PC-9 (cell line): ENCODE measurements at regions not wholly inside any gene's neighbourhood (a gene's known extent, or its start where the extent isn't known, plus 50 kb on each side); places are given as distances from the start of the nearest gene placed in this dataset.

ENCODE experiments used
- BruUV-seq: library from RNA; stranded (reverse); fragments of 400-500 nt; replicated peaks from 2 replicates; lab custom pipeline; 2021; lab: Mats Ljungman, UMichigan
- CTCF ChIA-PET: fragments of 300-600 bp; sonication (Branson Sonifier 250); formaldehyde crosslinking; loops from one replicate; lab custom pipeline; 2022; ENCODE audit warnings: antibody characterized with exemption; lab: Charles Lee
- POLR2A ChIA-PET: fragments of 300-600 bp; sonication (Branson Sonifier 250); formaldehyde crosslinking; loops from one replicate; lab custom pipeline; 2022; ENCODE audit warnings: antibody characterized with exemption; ENCODE audit not compliant: unreplicated experiment; lab: Charles Lee
- DNase-seq, 2 experiments: peaks; one replicate each; pipeline versions ENCODE4 v3.0.0 to v3.0.0-alpha.2; 2015 to 2022; ENCODE audit warnings: mixed read lengths in 1 of 2
- H2AFZ ChIP-seq: fragments of 200-600 bp; sonication (generic); 2 replicates; pipeline ENCODE4 v1.8.1; 2017; ENCODE audit warnings: antibody characterized with exemption
- H3F3A ChIP-seq: fragments of 200-600 bp; sonication (generic); 2 replicates; pipeline ENCODE4 v1.8.1; 2017; ENCODE audit warnings: antibody characterized with exemption, mild to moderate bottlenecking, low read depth; ENCODE audit not compliant: insufficient read depth
- H3K27ac ChIP-seq: fragments of 200-600 bp; sonication (generic); 2 replicates; pipeline ENCODE4 v1.6.1; 2016; ENCODE audit warnings: mixed run types
- H3K27me3 ChIP-seq: fragments of 200-600 bp; sonication (generic); 2 replicates; pipeline ENCODE4 v1.6.1; 2016; ENCODE audit warnings: low read depth, mixed run types; ENCODE audit not compliant: insufficient read depth
- H3K36me3 ChIP-seq: fragments of 200-600 bp; sonication (generic); 2 replicates; pipeline ENCODE4 v1.6.1; 2016; ENCODE audit warnings: low read depth, mixed run types
- H3K4me1 ChIP-seq: fragments of 200-600 bp; sonication (generic); replicated peaks from 2 replicates; pipeline ENCODE4 v1.6.1; 2016; ENCODE audit warnings: mixed run types; ENCODE audit not compliant: insufficient read depth
- H3K4me2 ChIP-seq: fragments of 200-600 bp; sonication (generic); 2 replicates; pipeline ENCODE4 v1.6.1; 2017; ENCODE audit warnings: mixed run types
- H3K4me3 ChIP-seq: fragments of 200-600 bp; sonication (generic); 2 replicates; pipeline ENCODE4 v1.6.1; 2016; ENCODE audit warnings: mixed run types
- H3K79me2 ChIP-seq: fragments of 200-600 bp; sonication (generic); 2 replicates; pipeline ENCODE4 v1.6.1; 2017; ENCODE audit warnings: low read depth, mixed run types
- H3K9me2 ChIP-seq: fragments of 200-600 bp; sonication (generic); 2 replicates; pipeline ENCODE4 v1.8.1; 2017; ENCODE audit warnings: mild to moderate bottlenecking; ENCODE audit not compliant: insufficient read depth
- H3K9me3 ChIP-seq: fragments of 200-600 bp; sonication (generic); 2 replicates; pipeline ENCODE4 v1.8.1; 2016; ENCODE audit warnings: low read depth; ENCODE audit not compliant: insufficient read depth
- H4K20me1 ChIP-seq: fragments of 200-600 bp; sonication (generic); 2 replicates; pipeline ENCODE4 v1.8.1; 2017; ENCODE audit not compliant: insufficient read depth
- EZH2 ChIP-seq: fragments of 200-600 bp; sonication (generic); IDR thresholded peaks from 2 replicates; pipeline ENCODE4 v1.8.0; 2017; ENCODE audit warnings: antibody characterized with exemption, low read depth
- intact Hi-C: fragments of 100-400 bp; cut with micrococcal nuclease; formaldehyde crosslinking; loops from one replicate; pipeline ENCODE4 v1.10.0; 2022; ENCODE audit not compliant: unreplicated experiment
- TF ChIP-seq, protein P1 (sequence below): fragments of 200-600 bp; sonication (generic); conservative IDR thresholded peaks from 2 replicates; pipeline ENCODE4 v1.6.1; 2017; ENCODE audit warnings: mixed run types, antibody characterized with exemption, mild to moderate bottlenecking, moderate library complexity

DNA sequence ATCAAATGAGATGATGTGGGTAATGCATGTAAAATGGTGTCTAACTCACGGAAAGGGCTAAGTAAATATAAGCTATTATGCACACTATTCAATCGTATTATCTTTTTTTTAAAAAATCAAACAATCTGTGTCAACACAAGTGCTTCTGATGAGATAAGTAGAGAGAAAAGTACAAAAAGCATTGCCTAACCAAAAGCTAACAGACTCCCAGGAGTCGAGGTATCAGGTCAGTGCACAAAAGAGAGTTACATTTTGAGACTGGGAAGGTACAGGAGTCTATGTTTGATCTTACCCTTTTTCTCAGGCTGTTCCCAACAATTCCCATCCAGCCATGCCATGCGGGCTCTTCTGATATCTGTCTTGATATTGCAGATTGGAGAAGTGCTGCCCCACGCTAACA, 203.3 kb upstream of the ZIC3 start:
- H3K4me2 ChIP-seq, result no peak overlapping the region
- no peaks in the 10 kb centered on the region for H3K4me1 ChIP-seq
- POLR2A ChIA-PET, result interaction anchor here (0.6 kb wide), 1 partner anchor 949 kb away, joined by 4 read pairs; no protein-coding TSS in a partner anchor
- no TSS peak for BruUV-seq
- intact Hi-C loops, result no loop called here
- H3F3A ChIP-seq, result no peaks in the 10 kb centered on the region
- H3K9me3 ChIP-seq, result no peaks in the 10 kb centered on the region
- no peaks in the 10 kb centered on the region for H3K9me2 ChIP-seq
- H3K4me3 ChIP-seq, result no peak overlapping the region
- H3K27me3 ChIP-seq, result no peaks in the 10 kb centered on the region
- TF ChIP-seq EZH2, result no peak
- TF ChIP-seq, protein P1, sequence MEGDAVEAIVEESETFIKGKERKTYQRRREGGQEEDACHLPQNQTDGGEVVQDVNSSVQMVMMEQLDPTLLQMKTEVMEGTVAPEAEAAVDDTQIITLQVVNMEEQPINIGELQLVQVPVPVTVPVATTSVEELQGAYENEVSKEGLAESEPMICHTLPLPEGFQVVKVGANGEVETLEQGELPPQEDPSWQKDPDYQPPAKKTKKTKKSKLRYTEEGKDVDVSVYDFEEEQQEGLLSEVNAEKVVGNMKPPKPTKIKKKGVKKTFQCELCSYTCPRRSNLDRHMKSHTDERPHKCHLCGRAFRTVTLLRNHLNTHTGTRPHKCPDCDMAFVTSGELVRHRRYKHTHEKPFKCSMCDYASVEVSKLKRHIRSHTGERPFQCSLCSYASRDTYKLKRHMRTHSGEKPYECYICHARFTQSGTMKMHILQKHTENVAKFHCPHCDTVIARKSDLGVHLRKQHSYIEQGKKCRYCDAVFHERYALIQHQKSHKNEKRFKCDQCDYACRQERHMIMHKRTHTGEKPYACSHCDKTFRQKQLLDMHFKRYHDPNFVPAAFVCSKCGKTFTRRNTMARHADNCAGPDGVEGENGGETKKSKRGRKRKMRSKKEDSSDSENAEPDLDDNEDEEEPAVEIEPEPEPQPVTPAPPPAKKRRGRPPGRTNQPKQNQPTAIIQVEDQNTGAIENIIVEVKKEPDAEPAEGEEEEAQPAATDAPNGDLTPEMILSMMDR, result no peak
- no peaks in the 10 kb centered on the region for H4K20me1 ChIP-seq
- no peak overlapping the region for H3K27ac ChIP-seq
- H3K79me2 ChIP-seq, result no peaks in the 10 kb centered on the region
- H2AFZ ChIP-seq, result no peak overlapping the region
- CTCF ChIA-PET, result no interaction called here
- H3K36me3 ChIP-seq, result no peaks in the 10 kb centered on the region
- no peak for DNase-seq

DNA sequence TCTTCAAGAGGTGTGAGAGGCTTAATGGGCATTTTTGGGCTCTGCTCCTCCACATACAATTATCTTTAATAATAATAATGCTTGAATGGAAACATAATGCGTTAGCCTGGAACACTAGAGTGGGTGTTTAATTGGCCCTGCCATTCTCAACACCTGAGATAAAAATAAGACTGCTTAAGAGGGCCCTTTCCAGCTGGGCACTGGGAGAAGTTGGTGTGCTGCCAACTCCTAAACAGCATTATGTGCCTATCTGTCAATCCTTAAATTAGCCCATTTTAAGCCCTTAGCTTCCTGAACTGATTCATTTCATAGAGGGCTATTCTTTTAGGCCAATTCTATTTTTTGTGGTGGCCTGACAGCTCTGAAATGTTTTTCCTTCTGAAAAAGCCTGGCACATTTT, 211.1 kb upstream of the ZIC3 start:
- Histone ChIP-seq H3K27me3 (no peaks in the 10 kb centered on the region), H3K36me3 (no peaks in the 10 kb centered on the region), H2AFZ (no peak overlapping the region), H3K4me2 (no peak overlapping the region), H3K79me2 (no peaks in the 10 kb centered on the region), H3K9me3 (no peaks in the 10 kb centered on the region), H3K9me2 (no peaks in the 10 kb centered on the region), H3K27ac (no peak overlapping the region), H3K4me1 (no peaks in the 10 kb centered on the region), H3K4me3 (no peak overlapping the region), H3F3A (no peaks in the 10 kb centered on the region), H4K20me1 (no peaks in the 10 kb centered on the region)
- intact Hi-C loops, result no loop called here
- ChIA-PET POLR2A (no interaction called here), CTCF (no interaction called here)
- DNase-seq, result no peak
- TF ChIP-seq, protein P1, result no peak
- no peak for TF ChIP-seq EZH2
- BruUV-seq, result no TSS peak

DNA sequence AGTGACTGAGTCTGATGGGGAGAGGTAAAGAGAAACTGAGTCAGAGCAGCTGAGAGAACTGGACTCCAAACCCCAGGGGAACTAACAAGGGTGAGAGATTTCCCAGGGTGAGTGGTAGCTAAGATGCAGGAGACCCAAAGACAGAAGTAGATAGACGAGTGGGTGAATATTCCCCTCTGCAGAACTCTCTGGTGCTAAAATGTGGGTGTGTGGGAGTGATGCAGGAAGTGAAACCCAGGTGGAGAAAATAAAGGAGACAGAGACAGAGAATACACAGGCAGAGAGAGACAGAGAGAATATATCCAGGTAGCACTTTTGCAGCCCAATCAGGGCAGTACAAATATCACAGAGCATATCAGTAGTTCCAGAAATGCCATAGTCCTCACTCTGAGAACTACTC, 212.5 kb upstream of the ZIC3 start:
- Histone ChIP-seq H3K9me3 (no peaks in the 10 kb centered on the region), H3K4me2 (no peak overlapping the region), H3K27ac (no peak overlapping the region), H3K36me3 (no peaks in the 10 kb centered on the region), H4K20me1 (no peaks in the 10 kb centered on the region), H3K9me2 (no peaks in the 10 kb centered on the region), H3K79me2 (no peaks in the 10 kb centered on the region), H3K4me1 (no peaks in the 10 kb centered on the region), H2AFZ (no peak overlapping the region), H3K4me3 (no peak overlapping the region), H3K27me3 (no peaks in the 10 kb centered on the region), H3F3A (no peaks in the 10 kb centered on the region)
- BruUV-seq, result no TSS peak
- ChIA-PET CTCF (no interaction called here), POLR2A (no interaction called here)
- no peak for DNase-seq
- TF ChIP-seq, protein P1, result no peak
- no peak for TF ChIP-seq EZH2
- intact Hi-C loops, result no loop called here
